ENCODE measurements at regions not wholly inside any gene's neighbourhood (a gene's known extent, or its start where the extent isn't known, plus 50 kb on each side); places are given as distances from the start of the nearest gene placed in this dataset.
A peak's percentile ranks its signal among the peaks of the same experiment; 100 is the strongest.
"Not testable (repeated sequence)": the region's sequence is repeated elsewhere in the genome, so short reads cannot be mapped to it uniquely, and the experiment has no call there.

DNA sequence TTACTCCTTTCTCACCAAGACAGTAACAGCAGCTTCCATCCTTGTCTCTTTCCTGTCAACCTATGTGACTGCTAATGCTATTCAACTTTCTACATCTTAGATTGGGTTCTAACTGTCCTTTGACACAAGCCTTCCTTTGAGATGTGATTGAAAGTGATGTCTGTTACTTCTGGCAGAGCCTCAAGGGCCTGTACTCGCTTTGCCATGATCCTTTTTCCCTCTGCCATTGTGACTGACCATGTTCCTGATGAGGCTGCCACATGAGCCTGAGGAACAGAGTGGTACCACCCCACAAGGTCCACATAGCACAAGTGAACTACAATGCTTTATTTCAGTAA lies 138.8 kb upstream of the RAB4A start:
- H3K4me3 Mint-ChIP-seq = no peak overlapping the region
- H3K27ac Mint-ChIP-seq = peak overlapping the region; percentile 28

DNA sequence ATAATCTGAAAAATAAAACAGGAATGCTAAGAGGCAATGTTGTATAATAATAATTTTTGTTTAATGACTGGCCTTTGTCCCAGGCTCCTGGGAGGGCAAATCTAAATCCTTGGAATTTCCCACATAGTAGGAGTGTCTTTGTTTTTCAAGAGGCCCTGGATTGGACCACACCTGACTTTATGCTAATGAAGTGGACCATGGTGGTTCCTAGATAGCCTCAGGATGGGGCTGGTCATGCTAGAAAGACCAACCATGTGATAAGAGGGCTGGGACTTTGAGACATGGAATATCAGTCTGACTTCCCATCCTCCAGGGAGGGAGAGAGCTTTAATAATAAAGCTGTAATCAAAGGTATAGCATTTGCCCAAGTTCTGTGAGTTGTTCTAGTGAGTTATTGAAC lies 138.2 kb upstream of the RAB4A start:
- H3K36me3 Mint-ChIP-seq (ENCODE audit: low read depth) = peaks cover 15% of the 10 kb centered on the region
- no peak overlapping the region for H3K4me3 Mint-ChIP-seq
- H3K27ac Mint-ChIP-seq = no peak overlapping the region
- peaks cover 7% of the 10 kb centered on the region for H3K27me3 Mint-ChIP-seq
- H3K9me3 Mint-ChIP-seq = peaks cover 32% of the 10 kb centered on the region
- H3K4me1 Mint-ChIP-seq (ENCODE audit: low read depth) = peaks cover 74% of the 10 kb centered on the region

More for the DNA sequence above, 138.8 kb upstream of the RAB4A start:
- Mint-ChIP-seq H3K4me1 (ENCODE audit: low read depth) (peaks cover 74% of the 10 kb centered on the region), H3K9me3 (peaks cover 32% of the 10 kb centered on the region), H3K36me3 (ENCODE audit: low read depth) (peaks cover 15% of the 10 kb centered on the region), H3K27me3 (peaks cover 7% of the 10 kb centered on the region)

DNA sequence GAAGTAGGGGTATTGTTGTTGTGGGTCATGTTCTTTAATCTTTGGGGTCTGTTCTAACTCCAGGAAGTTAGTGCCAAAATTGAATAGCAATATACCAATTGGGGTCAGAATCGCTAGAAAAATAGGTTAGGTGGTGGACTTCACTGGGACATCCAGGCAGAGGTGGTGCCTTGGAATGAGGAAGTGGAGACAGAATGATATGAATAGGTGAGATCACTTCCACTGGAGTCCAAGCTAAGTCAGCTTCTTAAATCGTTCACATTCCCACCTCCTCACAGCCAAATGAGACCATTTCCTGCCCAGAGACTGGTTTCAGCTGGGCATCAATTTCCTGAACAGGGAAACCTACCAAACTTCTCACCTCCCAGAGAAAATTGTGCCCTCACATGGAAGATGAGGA lies 137.8 kb upstream of the RAB4A start:
- Mint-ChIP-seq H3K9me3 (peaks cover 32% of the 10 kb centered on the region), H3K27ac (no peak overlapping the region), H3K4me1 (ENCODE audit: low read depth) (peaks cover 72% of the 10 kb centered on the region), H3K4me3 (no peak overlapping the region), H3K36me3 (ENCODE audit: low read depth) (peaks cover 15% of the 10 kb centered on the region), H3K27me3 (peaks cover 7% of the 10 kb centered on the region)

DNA sequence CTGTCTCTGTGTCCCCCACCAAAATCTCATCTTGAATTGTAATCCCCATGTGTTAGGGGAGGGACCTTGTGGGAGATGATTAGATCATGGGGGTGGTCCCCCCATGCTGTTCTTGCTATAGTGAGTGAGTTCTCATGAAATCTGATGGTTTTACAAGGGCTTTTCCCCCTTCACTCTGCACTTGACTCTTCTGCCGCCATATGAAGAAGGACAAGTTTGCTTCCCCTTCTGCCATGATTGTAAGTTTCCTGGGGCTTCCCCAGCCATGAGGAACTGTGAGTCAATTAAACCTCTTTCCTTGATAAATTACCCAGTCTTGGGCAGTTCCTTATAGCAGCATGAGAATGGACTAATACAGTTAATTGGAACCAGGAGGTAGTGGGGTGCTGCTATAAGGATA lies 137.1 kb upstream of the RAB4A start:
- Mint-ChIP-seq H3K27me3 (peaks cover 7% of the 10 kb centered on the region), H3K36me3 (ENCODE audit: low read depth) (peaks cover 15% of the 10 kb centered on the region), H3K4me3 (no peak overlapping the region), H3K9me3 (peaks cover 32% of the 10 kb centered on the region), H3K27ac (no peak overlapping the region), H3K4me1 (ENCODE audit: low read depth) (peaks cover 76% of the 10 kb centered on the region)

- not testable (repeated sequence) for H3K4me3 Mint-ChIP-seq, H3K27me3 Mint-ChIP-seq, H3K27ac Mint-ChIP-seq
- Mint-ChIP-seq H3K4me1 (ENCODE audit: low read depth) (peaks cover 76% of the 10 kb centered on the region), H3K9me3 (peaks cover 32% of the 10 kb centered on the region), H3K36me3 (ENCODE audit: low read depth) (peaks cover 15% of the 10 kb centered on the region)
Measured at GRCh38 chr1:229134381-229135217, 136.3 kb upstream of the RAB4A start.

- Mint-ChIP-seq H3K9me3 (peaks cover 32% of the 10 kb centered on the region), H3K27me3 (peaks cover 6% of the 10 kb centered on the region), H3K4me3 (no peak overlapping the region), H3K27ac (no peak overlapping the region), H3K36me3 (ENCODE audit: low read depth) (peaks cover 15% of the 10 kb centered on the region), H3K4me1 (ENCODE audit: low read depth) (peaks cover 70% of the 10 kb centered on the region)
Measured at GRCh38 chr1:229135773-229136172, 135.1 kb upstream of the RAB4A start.

- H3K27ac Mint-ChIP-seq = no peak overlapping the region
- peaks cover 32% of the 10 kb centered on the region for H3K9me3 Mint-ChIP-seq
- H3K27me3 Mint-ChIP-seq = no peaks in the 10 kb centered on the region
- peaks cover 15% of the 10 kb centered on the region for H3K36me3 Mint-ChIP-seq (ENCODE audit: low read depth)
- H3K4me1 Mint-ChIP-seq (ENCODE audit: low read depth) = peaks cover 61% of the 10 kb centered on the region
- no peak overlapping the region for H3K4me3 Mint-ChIP-seq
Measured at GRCh38 chr1:229136822-229137221, 134.1 kb upstream of the RAB4A start.

GRCh38 chr1:229137271-229137670 lies 133.6 kb upstream of the RAB4A start:
- Mint-ChIP-seq H3K36me3 (ENCODE audit: low read depth) (peaks cover 15% of the 10 kb centered on the region), H3K4me3 (no peak overlapping the region), H3K4me1 (ENCODE audit: low read depth) (peaks cover 58% of the 10 kb centered on the region)

GRCh38 chr1:229138058-229138457 lies 132.9 kb upstream of the RAB4A start:
- Mint-ChIP-seq H3K4me3 (no peak overlapping the region), H3K9me3 (peaks cover 31% of the 10 kb centered on the region), H3K4me1 (ENCODE audit: low read depth) (peaks cover 58% of the 10 kb centered on the region), H3K27ac (no peak overlapping the region), H3K27me3 (no peaks in the 10 kb centered on the region), H3K36me3 (ENCODE audit: low read depth) (peaks cover 15% of the 10 kb centered on the region)

More at GRCh38 chr1:229137271-229137670, 133.6 kb upstream of the RAB4A start:
- Mint-ChIP-seq H3K27ac (no peak overlapping the region), H3K9me3 (peaks cover 32% of the 10 kb centered on the region), H3K27me3 (no peaks in the 10 kb centered on the region)

- H3K4me3 Mint-ChIP-seq = peak overlapping the region; percentile 6
- H3K36me3 Mint-ChIP-seq (ENCODE audit: low read depth) = peaks cover 7% of the 10 kb centered on the region
- peaks cover 48% of the 10 kb centered on the region for H3K4me1 Mint-ChIP-seq (ENCODE audit: low read depth)
- no peaks in the 10 kb centered on the region for H3K27me3 Mint-ChIP-seq
- H3K27ac Mint-ChIP-seq = peak overlapping the region; percentile 0
- peaks cover 18% of the 10 kb centered on the region for H3K9me3 Mint-ChIP-seq
Measured at GRCh38 chr1:229139331-229140118, 131.4 kb upstream of the RAB4A start.

GRCh38 chr1:229140119-229140396 lies 130.9 kb upstream of the RAB4A start:
- H3K27ac Mint-ChIP-seq = peak overlapping the region; percentile 0
- no peaks in the 10 kb centered on the region for H3K27me3 Mint-ChIP-seq
- no peak overlapping the region for H3K4me3 Mint-ChIP-seq
- H3K4me1 Mint-ChIP-seq (ENCODE audit: low read depth) = peaks cover 46% of the 10 kb centered on the region
- peaks cover 5% of the 10 kb centered on the region for H3K36me3 Mint-ChIP-seq (ENCODE audit: low read depth)
- H3K9me3 Mint-ChIP-seq = peaks cover 17% of the 10 kb centered on the region

DNA sequence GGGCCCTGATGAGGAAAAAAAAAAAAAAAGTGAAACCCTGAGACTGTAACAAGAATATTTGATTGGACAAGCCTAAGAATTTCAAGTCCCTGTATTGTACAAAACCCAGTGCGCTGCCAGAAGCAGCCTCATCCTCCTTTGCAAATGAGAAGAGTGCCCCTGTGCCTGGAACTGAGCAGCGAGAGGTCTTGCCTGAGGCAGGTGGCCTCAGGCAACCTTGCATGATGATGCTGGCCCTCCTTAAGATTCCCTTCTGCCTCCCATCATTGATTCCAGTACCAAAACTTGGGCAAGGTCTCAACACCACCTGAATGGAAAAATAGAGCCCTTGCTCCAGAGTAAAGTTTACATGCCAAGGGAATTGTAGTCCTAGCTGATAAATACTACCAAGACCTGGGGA lies 129.6 kb upstream of the RAB4A start:
- H3K4me1 Mint-ChIP-seq (ENCODE audit: low read depth) = peaks cover 38% of the 10 kb centered on the region
- no peak overlapping the region for H3K27ac Mint-ChIP-seq
- H3K27me3 Mint-ChIP-seq = no peaks in the 10 kb centered on the region
- peaks cover 6% of the 10 kb centered on the region for H3K9me3 Mint-ChIP-seq
- no peaks in the 10 kb centered on the region for H3K36me3 Mint-ChIP-seq (ENCODE audit: low read depth)
- no peak overlapping the region for H3K4me3 Mint-ChIP-seq

DNA sequence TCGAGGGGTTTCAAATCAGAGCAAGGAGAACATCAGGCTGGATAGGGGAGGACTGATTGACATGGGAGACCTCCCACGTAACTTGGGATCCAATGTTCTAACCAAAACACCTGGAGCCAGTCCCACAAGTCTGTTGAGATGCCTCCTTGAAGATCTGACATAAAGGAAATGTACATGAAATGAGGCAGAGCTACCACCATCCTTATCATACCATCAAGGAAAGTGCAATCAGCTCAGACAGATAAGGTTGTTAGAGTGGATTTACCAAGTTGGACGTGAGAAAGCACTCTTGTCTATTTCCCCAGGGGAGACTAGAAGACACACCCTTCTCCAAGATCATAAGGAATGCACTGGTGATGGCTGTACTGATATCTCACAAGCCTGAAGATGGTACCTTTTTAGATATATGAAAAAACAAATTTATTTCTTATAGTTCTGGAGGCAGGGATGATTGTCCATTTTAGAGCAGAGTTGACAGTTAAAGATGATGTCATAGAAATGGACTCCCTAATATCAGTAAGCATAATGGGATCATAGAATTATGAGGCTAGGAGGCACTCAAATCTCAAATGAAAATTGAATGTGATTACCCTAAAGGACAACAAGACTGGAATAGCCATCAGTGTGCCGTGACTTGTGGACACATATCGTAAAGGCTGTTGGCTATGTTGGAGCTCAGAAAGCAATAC lies 129.1 kb upstream of the RAB4A start:
- Mint-ChIP-seq H3K4me3 (no peak overlapping the region), H3K36me3 (ENCODE audit: low read depth) (no peaks in the 10 kb centered on the region), H3K9me3 (peaks cover under 1% of the 10 kb centered on the region), H3K4me1 (ENCODE audit: low read depth) (peaks cover 32% of the 10 kb centered on the region), H3K27ac (no peak overlapping the region), H3K27me3 (no peaks in the 10 kb centered on the region)

GRCh38 chr1:229142471-229142870 lies 128.4 kb upstream of the RAB4A start:
- Mint-ChIP-seq H3K27ac (no peak overlapping the region), H3K9me3 (no peaks in the 10 kb centered on the region), H3K4me3 (no peak overlapping the region), H3K36me3 (ENCODE audit: low read depth) (no peaks in the 10 kb centered on the region), H3K27me3 (no peaks in the 10 kb centered on the region), H3K4me1 (ENCODE audit: low read depth) (peaks cover 26% of the 10 kb centered on the region)

GRCh38 chr1:229146647-229147046 lies 124.3 kb upstream of the RAB4A start:
- no peaks in the 10 kb centered on the region for H3K36me3 Mint-ChIP-seq (ENCODE audit: low read depth)
- no peak overlapping the region for H3K27ac Mint-ChIP-seq
- H3K9me3 Mint-ChIP-seq = no peaks in the 10 kb centered on the region
- H3K4me1 Mint-ChIP-seq (ENCODE audit: low read depth) = no peaks in the 10 kb centered on the region
- no peaks in the 10 kb centered on the region for H3K27me3 Mint-ChIP-seq
- H3K4me3 Mint-ChIP-seq = no peak overlapping the region
